Loucy (cell line): ENCODE measurements at regions not wholly inside any gene's neighbourhood (a gene's known extent, or its start where the extent isn't known, plus 50 kb on each side); places are given as distances from the start of the nearest gene placed in this dataset.

Experiments
- H2AFZ ChIP-seq: fragments of 200-600 bp; sonication (generic); 2 replicates; pipeline ENCODE4 v1.6.0; 2016; ENCODE audit warnings: antibody characterized with exemption, mild to moderate bottlenecking, low read length, moderate library complexity
- H3F3A ChIP-seq: fragments of 200-600 bp; 2 replicates; pipeline ENCODE4 v1.6.0; 2016; ENCODE audit warnings: antibody characterized with exemption, low read depth, mild to moderate bottlenecking
- H3K27me3 ChIP-seq: fragments of 200-600 bp; sonication (generic); 2 replicates; pipeline ENCODE4 v1.6.1; 2014; ENCODE audit warnings: low read length, mild to moderate bottlenecking; ENCODE audit not compliant: insufficient read depth, poor library complexity, severe bottlenecking
- H3K36me3 ChIP-seq: fragments of 200-600 bp; sonication (generic); 2 replicates; pipeline ENCODE4 v1.6.1; 2016; ENCODE audit warnings: low read length; ENCODE audit not compliant: insufficient read depth
- H3K4me1 ChIP-seq: fragments of 200-600 bp; sonication (generic); 2 replicates; pipeline ENCODE4 v1.5.1; 2014; ENCODE audit warnings: low read length, mild to moderate bottlenecking; ENCODE audit not compliant: insufficient read depth, poor library complexity, severe bottlenecking
- H3K4me2 ChIP-seq: fragments of 200-600 bp; sonication (generic); 2 replicates; pipeline ENCODE4 v1.6.0; 2014; ENCODE audit warnings: antibody characterized with exemption, low read length, low read depth, mild to moderate bottlenecking; ENCODE audit not compliant: poor library complexity, severe bottlenecking
- H3K4me3 ChIP-seq: fragments of 200-600 bp; sonication (generic); 2 replicates; pipeline ENCODE4 v1.5.1; 2014; ENCODE audit warnings: low read length, mild to moderate bottlenecking, mixed read lengths; ENCODE audit not compliant: poor library complexity, severe bottlenecking
- H3K79me2 ChIP-seq: fragments of 200-600 bp; sonication (generic); 2 replicates; pipeline ENCODE4 v1.6.1; 2014; ENCODE audit warnings: low read length; ENCODE audit not compliant: insufficient read depth
- H3K9ac ChIP-seq: fragments of 200-600 bp; sonication (generic); 2 replicates; pipeline ENCODE4 v1.6.0; 2014; ENCODE audit warnings: mild to moderate bottlenecking, low read depth, low read length, moderate library complexity; ENCODE audit not compliant: poor library complexity, severe bottlenecking
- H3K9me2 ChIP-seq: fragments of 200-600 bp; sonication (generic); replicated peaks from 2 replicates; pipeline ENCODE4 v1.6.1; 2016; ENCODE audit warnings: low read depth, low read length, mixed read lengths
- H3K9me3 ChIP-seq: fragments of 200-600 bp; sonication (generic); 2 replicates; pipeline ENCODE4 v1.6.1; 2014; ENCODE audit warnings: mild to moderate bottlenecking, antibody characterized with exemption, low read length, low read depth; ENCODE audit not compliant: insufficient read depth
- H4K20me1 ChIP-seq: fragments of 200-600 bp; sonication (generic); 2 replicates; pipeline ENCODE4 v1.6.0; 2014; ENCODE audit warnings: antibody characterized with exemption, low read length, mild to moderate bottlenecking; ENCODE audit not compliant: insufficient read depth, poor library complexity, severe bottlenecking
- EZH2phosphoT487 ChIP-seq: fragments of 200-600 bp; IDR thresholded peaks from 2 replicates; pipeline ENCODE4 v1.6.1; 2018; ENCODE audit warnings: antibody characterized with exemption, mild to moderate bottlenecking, moderate library complexity, borderline replicate concordance
- TF ChIP-seq, protein P1 (sequence below): fragments of 200-600 bp; sonication (generic); conservative IDR thresholded peaks from 2 replicates; pipeline ENCODE4 v1.5.1; 2014; ENCODE audit warnings: mild to moderate bottlenecking, antibody characterized with exemption, low read length

DNA sequence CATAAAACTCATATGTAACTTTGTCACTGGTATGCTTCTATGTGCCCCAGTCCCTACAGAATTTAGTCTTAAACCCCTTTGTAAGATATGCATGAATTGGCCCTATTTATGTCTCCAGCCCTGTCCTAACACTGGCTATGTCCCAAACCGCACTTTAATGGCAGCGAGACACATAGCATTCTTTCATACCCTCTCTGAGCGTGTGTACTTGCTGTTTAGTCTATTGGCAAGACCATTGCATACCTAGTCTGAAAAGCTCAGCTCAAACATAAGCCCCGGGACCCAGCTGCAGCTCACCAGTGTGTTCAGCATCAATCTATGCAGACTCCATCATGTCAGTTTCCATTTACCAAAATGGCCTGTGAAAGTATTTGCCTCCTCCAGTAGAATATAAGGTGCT lies 1018.4 kb upstream of the TENM3 start:
- Histone ChIP-seq H3K4me1 (no peaks in the 10 kb centered on the region), H3K9me2 (no peaks in the 10 kb centered on the region; the same call in 1 of the 2 replicates), H3K36me3 (no peaks in the 10 kb centered on the region), H3K79me2 (no peaks in the 10 kb centered on the region), H2AFZ (no peak overlapping the region), H3K4me2 (no peak overlapping the region), H3F3A (no peaks in the 10 kb centered on the region), H3K9ac (no peak overlapping the region), H3K27me3 (no peaks in the 10 kb centered on the region), H3K9me3 (no peaks in the 10 kb centered on the region), H3K4me3 (no peak overlapping the region), H4K20me1 (no peaks in the 10 kb centered on the region)
- TF ChIP-seq, protein P1, sequence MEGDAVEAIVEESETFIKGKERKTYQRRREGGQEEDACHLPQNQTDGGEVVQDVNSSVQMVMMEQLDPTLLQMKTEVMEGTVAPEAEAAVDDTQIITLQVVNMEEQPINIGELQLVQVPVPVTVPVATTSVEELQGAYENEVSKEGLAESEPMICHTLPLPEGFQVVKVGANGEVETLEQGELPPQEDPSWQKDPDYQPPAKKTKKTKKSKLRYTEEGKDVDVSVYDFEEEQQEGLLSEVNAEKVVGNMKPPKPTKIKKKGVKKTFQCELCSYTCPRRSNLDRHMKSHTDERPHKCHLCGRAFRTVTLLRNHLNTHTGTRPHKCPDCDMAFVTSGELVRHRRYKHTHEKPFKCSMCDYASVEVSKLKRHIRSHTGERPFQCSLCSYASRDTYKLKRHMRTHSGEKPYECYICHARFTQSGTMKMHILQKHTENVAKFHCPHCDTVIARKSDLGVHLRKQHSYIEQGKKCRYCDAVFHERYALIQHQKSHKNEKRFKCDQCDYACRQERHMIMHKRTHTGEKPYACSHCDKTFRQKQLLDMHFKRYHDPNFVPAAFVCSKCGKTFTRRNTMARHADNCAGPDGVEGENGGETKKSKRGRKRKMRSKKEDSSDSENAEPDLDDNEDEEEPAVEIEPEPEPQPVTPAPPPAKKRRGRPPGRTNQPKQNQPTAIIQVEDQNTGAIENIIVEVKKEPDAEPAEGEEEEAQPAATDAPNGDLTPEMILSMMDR, result no peak
- no peak for TF ChIP-seq EZH2phosphoT487

GRCh38 chr4:181225616-181226261 lies 1017.5 kb upstream of the TENM3 start:
- no peaks in the 10 kb centered on the region for H3K4me1 ChIP-seq
- H3K27me3 ChIP-seq, result no peaks in the 10 kb centered on the region
- TF ChIP-seq, protein P1, result no peak
- no peak for TF ChIP-seq EZH2phosphoT487
- H3K79me2 ChIP-seq, result no peaks in the 10 kb centered on the region
- H3F3A ChIP-seq, result no peaks in the 10 kb centered on the region
- H3K9ac ChIP-seq, result no peak overlapping the region
- H3K4me3 ChIP-seq, result no peak overlapping the region
- H4K20me1 ChIP-seq, result no peaks in the 10 kb centered on the region
- no peak overlapping the region for H2AFZ ChIP-seq
- no peaks in the 10 kb centered on the region; the same call in 1 of the 2 replicates for H3K9me2 ChIP-seq
- no peaks in the 10 kb centered on the region for H3K9me3 ChIP-seq
- H3K4me2 ChIP-seq, result no peak overlapping the region
- H3K36me3 ChIP-seq, result no peaks in the 10 kb centered on the region

- Histone ChIP-seq H3K4me2 (no peak overlapping the region), H3K9me3 (no peaks in the 10 kb centered on the region), H4K20me1 (no peaks in the 10 kb centered on the region), H3F3A (no peaks in the 10 kb centered on the region), H3K36me3 (no peaks in the 10 kb centered on the region), H3K9me2 (no peaks in the 10 kb centered on the region), H3K27me3 (no peaks in the 10 kb centered on the region), H3K9ac (no peak overlapping the region), H3K79me2 (no peaks in the 10 kb centered on the region), H3K4me3 (no peak overlapping the region), H2AFZ (no peak overlapping the region), H3K4me1 (no peaks in the 10 kb centered on the region)
- TF ChIP-seq, protein P1, result no peak
- TF ChIP-seq EZH2phosphoT487, result no peak
These were observed 1008.1 kb upstream of the TENM3 start for GRCh38 chr4:181234951-181235680.
